Transverse colon (tissue), 4 donors: ENCODE measurements at regions not wholly inside any gene's neighbourhood (a gene's known extent, or its start where the extent isn't known, plus 50 kb on each side); places are given as distances from the start of the nearest gene placed in this dataset.
A peak's percentile ranks its signal among the peaks of the same experiment; 100 is the strongest.

ENCODE experiments used
- DNase-seq: peaks from one replicate; pipeline ENCODE4 v3.0.0-alpha.2; 2019
- H3K27ac ChIP-seq, 4 donors: fragments of 200-600 bp; sonication (generic); 2 replicates each; pipeline ENCODE4 v1.5.1; 2016 to 2018; ENCODE audit warnings: inconsistent platforms in 4 of 4
- H3K27me3 ChIP-seq: fragments of 200-600 bp; sonication (generic); 2 replicates; pipeline ENCODE4 v1.5.1; 2017; ENCODE audit warnings: inconsistent platforms
- H3K36me3 ChIP-seq, 4 donors: fragments of 200-600 bp; sonication (generic); 2 replicates each; pipeline ENCODE4 v1.5.1; 2017 to 2019; ENCODE audit warnings: inconsistent platforms in 4 of 4
- H3K4me1 ChIP-seq, 4 donors: fragments of 200-600 bp; sonication (generic); 2 replicates each; pipeline ENCODE4 v1.5.1; 2017 to 2020; ENCODE audit warnings: inconsistent platforms in 4 of 4
- H3K4me3 ChIP-seq, 4 donors: fragments of 200-600 bp; sonication (generic); 1 replicate in 1 of 4; 2 replicates in 3 of 4; pipeline versions ENCODE4 v1.5.1 to v1.6.1; 2017 to 2019; ENCODE audit warnings: inconsistent platforms in 4 of 4
- H3K9me3 ChIP-seq, 2 donors: fragments of 200-600 bp; sonication (generic); 2 replicates each; pipeline ENCODE4 v1.5.1; 2017 to 2019; ENCODE audit warnings: inconsistent platforms in 2 of 2
- CTCF ChIP-seq, 5 experiments: fragments of 200-600 bp in 3 of 5; fragments of 450-650 bp in 2 of 5; sonication (generic) in 3 of 5; IDR thresholded peaks; 1 replicate in 2 of 5; 2 replicates in 3 of 5; pipeline ENCODE4 v1.5.1; 2016 to 2017; ENCODE audit warnings: antibody characterized with exemption in 5 of 5, inconsistent platforms in 3 of 5, mild to moderate bottlenecking in 2 of 5, moderate library complexity in 1 of 5
- EP300 ChIP-seq: sonication (generic); formaldehyde crosslinking; IDR thresholded peaks from one replicate; pipeline ENCODE4 v1.6.1; 2017; ENCODE audit warnings: antibody characterized with exemption, low read depth
- POLR2A ChIP-seq: fragments of 450-650 bp; IDR thresholded peaks from one replicate; pipeline ENCODE4 v1.6.1; 2016; ENCODE audit warnings: antibody characterized with exemption, mild to moderate bottlenecking, moderate library complexity
- POLR2AphosphoS5 ChIP-seq, 3 donors: sonication (generic); formaldehyde crosslinking; IDR thresholded peaks; one replicate each; pipeline ENCODE4 v1.6.1; 2016; ENCODE audit warnings: antibody characterized with exemption in 3 of 3
- WGBS, 2 donors: methylation state at CpG; one replicate each; pipeline ENCODE4 v1.1.5; 2018; ENCODE audit warnings: low coverage in 1 of 2; 5-methylcytosine and 5-hydroxymethylcytosine counted together
- in situ Hi-C, 4 donors: fragments of 200-750 bp; cut with MboI; loops; one replicate each; pipeline versions ENCODE4 v1.15.0 to v1.15.1; 2017; ENCODE audit warnings: low sequenced_read_pairs in 3 of 4, low pct_ligation_motif_present in 1 of 4, low pct_unique_long_range_greater_than_20kb in 1 of 4
- intact Hi-C: fragments of 100-400 bp; cut with DNase I; formaldehyde crosslinking; loops from one replicate; pipeline ENCODE4 v1.15.1; 2023; ENCODE audit warnings: low total_unique reads

- in situ Hi-C loops: loop anchor here in 1 of 4 donors (5.0 kb wide), 1 partner anchor 34 kb away; no protein-coding TSS in a partner anchor
- Histone ChIP-seq H3K27me3 (no peaks in the 10 kb centered on the region), H3K4me3 (no peak overlapping the region), H3K36me3 (no peaks in the 10 kb centered on the region), H3K27ac (peak overlapping the region; percentile 67 to 79 (median 76)), H3K4me1 (peaks cover 13 to 60% (median 29%) of the 10 kb centered on the region in 4 donors), H3K9me3 (no peaks in the 10 kb centered on the region)
- TF ChIP-seq POLR2A: no peak
- no peak for TF ChIP-seq CTCF (IDR thresholded peaks at IDR 0.05)
- TF ChIP-seq EP300: no peak
- TF ChIP-seq POLR2AphosphoS5 (IDR thresholded peaks at IDR 0.05): no peak
- 36 to 68% methylated on average over 1 to 6 of the region's 6 CpGs for WGBS, 2 donors
- DNase-seq: no peak
- intact Hi-C loops: no loop called here
Observed at GRCh38 chr11:129316781-129317180, 58.9 kb upstream of the BARX2 start.

DNA sequence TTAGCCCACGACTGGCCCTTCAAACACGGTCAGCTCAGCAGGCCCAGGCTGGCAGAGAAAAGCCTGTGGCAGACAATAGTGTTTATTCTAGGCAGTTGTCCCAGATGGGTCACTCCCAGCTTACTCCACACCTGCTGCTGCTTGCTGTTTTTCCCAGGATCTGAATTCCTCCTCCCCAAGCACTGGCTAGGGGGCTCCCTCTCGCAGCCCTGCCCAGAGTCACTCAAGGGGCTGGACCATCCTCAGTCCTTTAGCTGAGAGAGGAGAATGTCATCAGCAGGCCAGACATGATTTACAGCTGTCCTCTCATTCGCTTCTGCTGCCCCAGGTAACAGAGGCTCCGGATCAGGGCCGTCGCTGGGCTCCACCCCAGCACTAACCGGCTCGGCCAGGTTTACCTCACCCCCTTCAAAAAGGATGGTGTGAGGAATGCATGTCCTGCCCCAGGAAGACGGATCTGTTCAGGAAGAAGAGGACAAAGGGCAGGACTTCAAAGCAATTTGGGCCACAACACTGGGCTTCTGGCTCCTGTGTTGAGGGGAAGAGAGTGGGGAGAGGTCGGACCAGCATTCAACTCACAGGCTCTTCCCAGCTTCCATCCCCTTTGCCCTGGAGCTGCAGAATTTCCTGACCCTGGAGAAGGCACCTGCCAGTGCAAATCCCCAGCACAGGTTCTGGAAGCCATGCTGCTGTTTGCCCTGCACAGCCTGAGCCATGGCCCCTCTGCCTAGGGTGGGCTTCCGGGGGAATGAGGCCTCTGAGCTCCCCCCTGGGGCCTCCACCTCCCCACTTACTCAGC lies 59.7 kb upstream of the BARX2 start:
- Histone ChIP-seq H3K9me3 (no peaks in the 10 kb centered on the region), H3K36me3 (no peaks in the 10 kb centered on the region), H3K4me1 (peaks cover 13 to 55% (median 29%) of the 10 kb centered on the region in 4 donors), H3K27me3 (no peaks in the 10 kb centered on the region), H3K27ac (peak overlapping the region; percentile 67 to 79 (median 76)), H3K4me3 (no peak overlapping the region)
- 48% methylated on average over 12 of the region's 12 CpGs; no CpG with 5 or more reads in 1 of the 2 donors for WGBS, 2 donors
- TF ChIP-seq POLR2A (no peak), EP300 (no peak), POLR2AphosphoS5 (IDR thresholded peaks at IDR 0.05) (no peak), CTCF (IDR thresholded peaks at IDR 0.05) (no peak)
- intact Hi-C loops (no loop called here), in situ Hi-C loops (loop anchor here in 1 of 4 donors (5.0 kb wide), 1 partner anchor 34 kb away; no protein-coding TSS in a partner anchor)
- DNase-seq: peak; percentile 72

DNA sequence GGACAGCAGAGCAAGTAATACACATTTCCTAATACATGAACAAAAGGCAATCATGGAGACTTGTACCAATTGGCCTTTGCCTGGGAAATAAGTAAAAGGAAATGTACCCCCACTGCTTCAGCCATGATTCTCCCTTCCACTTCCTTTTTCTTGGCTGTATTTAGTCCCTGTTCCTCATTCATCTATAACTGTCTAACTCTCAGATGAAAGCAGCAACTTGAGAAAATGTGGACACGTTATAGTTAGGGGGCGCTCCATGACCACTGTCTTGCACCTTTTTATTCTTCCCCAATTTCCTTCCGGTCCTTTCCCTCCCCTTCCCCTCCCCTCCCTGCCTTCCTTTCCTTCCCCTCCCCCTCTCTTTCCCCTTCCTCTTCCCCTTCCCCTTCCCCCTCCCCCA lies 61.3 kb upstream of the BARX2 start:
- H3K27ac ChIP-seq: no peak overlapping the region
- H3K4me1 ChIP-seq: peaks cover 7 to 42% (median 17%) of the 10 kb centered on the region in 4 donors
- in situ Hi-C loops (no loop called here), intact Hi-C loops (no loop called here)
- no peaks in the 10 kb centered on the region for H3K36me3 ChIP-seq
- H3K4me3 ChIP-seq: no peak overlapping the region
- no peak for TF ChIP-seq POLR2AphosphoS5 (IDR thresholded peaks at IDR 0.05)
- TF ChIP-seq POLR2A: no peak
- TF ChIP-seq EP300: no peak
- no peak for TF ChIP-seq CTCF (IDR thresholded peaks at IDR 0.05)
- H3K9me3 ChIP-seq: no peaks in the 10 kb centered on the region
- 65 to 70% methylated on average over 2 to 3 of the region's 3 CpGs for WGBS, 2 donors
- no peak for DNase-seq
- H3K27me3 ChIP-seq: no peaks in the 10 kb centered on the region

- H3K36me3 ChIP-seq: no peaks in the 10 kb centered on the region
- intact Hi-C loops: loop anchor here (2.0 kb wide), 1 partner anchor 27 kb away; no protein-coding TSS in a partner anchor
- in situ Hi-C loops: no loop called here
- DNase-seq: no peak
- no peak overlapping the region for H3K4me3 ChIP-seq
- H3K27ac ChIP-seq: no peak overlapping the region
- TF ChIP-seq POLR2A: no peak
- TF ChIP-seq CTCF (IDR thresholded peaks at IDR 0.05): no peak
- no peak for TF ChIP-seq EP300
- TF ChIP-seq POLR2AphosphoS5 (IDR thresholded peaks at IDR 0.05): no peak
- 76% methylated on average over 3 to 6 of the region's 6 CpGs for WGBS, 2 donors
- H3K9me3 ChIP-seq: no peaks in the 10 kb centered on the region
- peaks cover 7 to 38% (median 17%) of the 10 kb centered on the region in 4 donors for H3K4me1 ChIP-seq
- no peaks in the 10 kb centered on the region for H3K27me3 ChIP-seq
Observed at GRCh38 chr11:129313541-129314297, 61.9 kb upstream of the BARX2 start.
